ENCODE measurements at regions not wholly inside any gene's neighbourhood (a gene's known extent, or its start where the extent isn't known, plus 50 kb on each side); places are given as distances from the start of the nearest gene placed in this dataset.

DNA sequence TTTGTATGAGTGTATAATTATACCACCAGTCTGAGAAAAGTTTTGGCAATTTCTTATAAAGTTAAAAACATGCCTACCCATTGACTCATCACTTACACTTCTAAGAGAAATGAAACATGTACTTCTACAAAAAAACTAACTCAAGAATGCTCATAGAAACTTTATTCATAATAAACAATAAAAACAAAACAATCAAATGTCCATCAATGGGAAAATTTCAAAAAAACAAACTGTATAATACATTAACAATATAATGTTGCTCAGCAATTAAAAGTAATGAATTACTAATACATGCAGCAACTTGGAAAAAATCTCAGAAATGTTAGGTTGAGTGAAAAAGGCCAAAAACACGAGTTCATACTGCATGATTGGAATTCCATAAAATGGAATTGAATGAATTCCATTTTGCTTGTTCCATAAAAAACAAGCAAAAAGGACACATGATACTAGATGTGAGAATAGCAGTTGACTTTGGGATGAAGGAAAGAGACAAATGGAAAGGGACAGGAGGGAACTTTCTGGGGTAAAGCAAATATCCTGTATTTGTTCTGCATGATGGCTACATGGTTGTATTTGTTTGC lies 726.6 kb downstream of the RFPL4B start:
- Mint-ChIP-seq H3K36me3 (no peaks in the 10 kb centered on the region), H3K4me3 (no peak overlapping the region), H3K27ac (no peak overlapping the region), H3K4me1 (no peaks in the 10 kb centered on the region), H3K9me3 (peaks cover 4 to 21% (median 16%) of the 10 kb centered on the region in 3 donors), H3K27me3 (no peaks in the 10 kb centered on the region)
- ATAC-seq (replicated peaks in 1 of 4), result no peak
- no peak overlapping the region for H3K27ac ChIP-seq (ENCODE audit: low read length)
- no peak overlapping the region for H3K4me3 ChIP-seq (ENCODE audit: control insufficient read depth in 1 of 2, extremely low read depth in 1 of 2, low read length in 1 of 2)
- H3K27me3 ChIP-seq (replicated peaks in 1 of 2; ENCODE audit: control insufficient read depth in 2 of 2, extremely low read depth in 1 of 2, insufficient read depth in 2 of 2, low read length in 1 of 2), result no peaks in the 10 kb centered on the region
- POLR2A ChIA-PET, result no interaction called here
- WGBS (ENCODE audit: insufficient coverage), result 40% methylated on average over 1 of the region's 1 CpG
- CTCF ChIA-PET, result no interaction called here
- no peaks in the 10 kb centered on the region for H3K4me1 ChIP-seq (ENCODE audit: control insufficient read depth in 1 of 2, extremely low read depth in 1 of 2, insufficient read depth in 2 of 2, low read length in 2 of 2)
- DNase-seq, result no peak
- H3K36me3 ChIP-seq (ENCODE audit: control insufficient read depth in 2 of 2, extremely low read depth in 1 of 2, insufficient read depth in 1 of 2, low read length in 1 of 2), result no peaks in the 10 kb centered on the region
- no peaks in the 10 kb centered on the region for H3K9me3 ChIP-seq

DNA sequence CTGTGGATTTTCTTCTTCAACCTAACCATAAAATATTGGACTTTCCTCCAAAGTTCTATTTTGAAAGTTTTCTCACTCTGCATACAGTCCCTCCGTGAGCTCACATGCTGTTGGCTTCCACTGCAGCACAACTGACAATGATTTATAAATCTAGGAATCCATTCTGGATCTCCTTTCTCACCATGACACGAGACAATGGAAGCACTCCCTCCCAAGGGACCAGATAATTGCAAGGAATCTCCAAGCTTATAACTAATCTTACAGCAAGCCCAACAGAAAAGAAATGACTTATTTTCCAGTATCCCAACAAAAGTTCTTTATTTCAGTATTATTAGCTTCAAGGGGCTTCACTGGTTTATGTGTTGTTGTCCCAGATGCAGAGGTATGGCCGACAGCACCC lies 729.0 kb downstream of the RFPL4B start:
- ATAC-seq (replicated peaks in 1 of 4) (no peak), DNase-seq (no peak)
- Histone ChIP-seq H3K9me3 (no peaks in the 10 kb centered on the region), H3K27me3 (replicated peaks in 1 of 2; ENCODE audit: control insufficient read depth in 2 of 2, extremely low read depth in 1 of 2, insufficient read depth in 2 of 2, low read length in 1 of 2) (no peaks in the 10 kb centered on the region), H3K4me1 (ENCODE audit: control insufficient read depth in 1 of 2, extremely low read depth in 1 of 2, insufficient read depth in 2 of 2, low read length in 2 of 2) (no peaks in the 10 kb centered on the region), H3K36me3 (ENCODE audit: control insufficient read depth in 2 of 2, extremely low read depth in 1 of 2, insufficient read depth in 1 of 2, low read length in 1 of 2) (no peaks in the 10 kb centered on the region), H3K27ac (ENCODE audit: low read length) (no peak overlapping the region), H3K4me3 (ENCODE audit: control insufficient read depth in 1 of 2, extremely low read depth in 1 of 2, low read length in 1 of 2) (no peak overlapping the region)
- H3K36me3 Mint-ChIP-seq, result no peaks in the 10 kb centered on the region
- H3K27me3 Mint-ChIP-seq, result no peaks in the 10 kb centered on the region
- POLR2A ChIA-PET, result no interaction called here
- CTCF ChIA-PET, result no interaction called here
- H3K4me3 Mint-ChIP-seq, result no peak overlapping the region
- peaks cover 2 to 21% (median 16%) of the 10 kb centered on the region in 3 donors for H3K9me3 Mint-ChIP-seq
- WGBS (ENCODE audit: insufficient coverage), result 80% methylated on average over 2 of the region's 3 CpGs
- H3K27ac Mint-ChIP-seq, result no peak overlapping the region
- H3K4me1 Mint-ChIP-seq, result no peaks in the 10 kb centered on the region

DNA sequence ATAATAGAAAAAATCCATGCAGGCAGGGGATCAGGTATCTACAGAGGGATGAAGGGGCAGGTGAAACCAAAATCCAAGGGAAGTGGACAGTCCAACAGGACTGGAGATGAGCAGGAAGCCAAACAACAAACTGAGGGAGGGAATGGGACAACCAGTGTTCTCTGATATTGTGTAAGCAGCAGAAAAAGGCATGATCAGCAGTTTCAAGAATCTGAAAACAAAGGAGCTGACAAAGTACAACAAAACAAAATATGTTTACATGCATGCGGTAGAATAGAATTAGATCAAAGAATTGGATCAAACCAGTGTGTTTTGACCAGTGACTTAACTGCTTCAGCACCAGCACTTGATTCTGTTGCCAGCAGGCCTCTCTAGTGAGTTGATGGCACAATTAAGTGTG lies 729.7 kb downstream of the RFPL4B start:
- Histone ChIP-seq H3K4me1 (ENCODE audit: control insufficient read depth in 1 of 2, extremely low read depth in 1 of 2, insufficient read depth in 2 of 2, low read length in 2 of 2) (no peaks in the 10 kb centered on the region), H3K36me3 (ENCODE audit: control insufficient read depth in 2 of 2, extremely low read depth in 1 of 2, insufficient read depth in 1 of 2, low read length in 1 of 2) (no peaks in the 10 kb centered on the region), H3K27me3 (replicated peaks in 1 of 2; ENCODE audit: control insufficient read depth in 2 of 2, extremely low read depth in 1 of 2, insufficient read depth in 2 of 2, low read length in 1 of 2) (no peaks in the 10 kb centered on the region), H3K4me3 (ENCODE audit: control insufficient read depth in 1 of 2, extremely low read depth in 1 of 2, low read length in 1 of 2) (no peak overlapping the region), H3K9me3 (no peaks in the 10 kb centered on the region), H3K27ac (ENCODE audit: low read length) (no peak overlapping the region)
- no peaks in the 10 kb centered on the region for H3K36me3 Mint-ChIP-seq
- DNase-seq, result no peak
- no peaks in the 10 kb centered on the region for H3K27me3 Mint-ChIP-seq
- no peaks in the 10 kb centered on the region for H3K4me1 Mint-ChIP-seq
- H3K27ac Mint-ChIP-seq, result no peak overlapping the region
- no peak for ATAC-seq (replicated peaks in 1 of 4)
- CTCF ChIA-PET, result no interaction called here
- peaks cover 0 to 21% (median 16%) of the 10 kb centered on the region in 3 donors for H3K9me3 Mint-ChIP-seq
- WGBS (ENCODE audit: insufficient coverage), result 80% methylated on average over 1 of the region's 1 CpG
- POLR2A ChIA-PET, result no interaction called here
- no peak overlapping the region for H3K4me3 Mint-ChIP-seq

DNA sequence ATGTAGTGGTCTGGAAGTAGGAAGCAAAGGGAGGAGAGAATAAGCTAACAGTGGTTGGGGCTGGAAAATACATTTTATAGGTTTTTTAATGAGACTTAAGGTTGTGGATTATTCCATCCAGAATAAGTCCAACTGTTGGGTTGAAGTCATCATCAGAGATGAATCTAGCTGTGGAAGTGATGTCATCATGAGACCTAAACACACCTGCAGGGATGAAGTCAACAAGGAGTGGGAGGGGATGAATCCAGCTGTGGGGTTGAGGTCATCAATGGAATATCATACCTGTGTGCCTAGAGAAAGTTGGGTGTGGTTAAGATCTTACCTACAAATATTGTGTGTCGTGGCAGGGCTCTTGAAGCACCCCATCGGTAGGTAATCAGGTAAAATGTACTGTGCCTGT lies 730.7 kb downstream of the RFPL4B start:
- Mint-ChIP-seq H3K4me1 (no peaks in the 10 kb centered on the region), H3K27me3 (no peaks in the 10 kb centered on the region), H3K4me3 (no peak overlapping the region), H3K9me3 (peaks cover 0 to 21% (median 16%) of the 10 kb centered on the region in 3 donors), H3K27ac (no peak overlapping the region), H3K36me3 (no peaks in the 10 kb centered on the region)
- no peak overlapping the region for H3K4me3 ChIP-seq (ENCODE audit: control insufficient read depth in 1 of 2, extremely low read depth in 1 of 2, low read length in 1 of 2)
- DNase-seq (no peak), ATAC-seq (replicated peaks in 1 of 4) (no peak)
- ChIA-PET CTCF (interaction anchor here in 1 of 2 donors (0.7 kb wide), 1 partner anchor 1662 kb away, joined by 3 read pairs; no protein-coding TSS in a partner anchor), POLR2A (no interaction called here)
- H3K9me3 ChIP-seq, result no peaks in the 10 kb centered on the region
- H3K27ac ChIP-seq (ENCODE audit: low read length), result no peak overlapping the region
- no peaks in the 10 kb centered on the region for H3K4me1 ChIP-seq (ENCODE audit: control insufficient read depth in 1 of 2, extremely low read depth in 1 of 2, insufficient read depth in 2 of 2, low read length in 2 of 2)
- no peaks in the 10 kb centered on the region for H3K27me3 ChIP-seq (replicated peaks in 1 of 2; ENCODE audit: control insufficient read depth in 2 of 2, extremely low read depth in 1 of 2, insufficient read depth in 2 of 2, low read length in 1 of 2)
- 86% methylated on average over 2 of the region's 2 CpGs for WGBS (ENCODE audit: insufficient coverage)
- no peaks in the 10 kb centered on the region for H3K36me3 ChIP-seq (ENCODE audit: control insufficient read depth in 2 of 2, extremely low read depth in 1 of 2, insufficient read depth in 1 of 2, low read length in 1 of 2)

DNA sequence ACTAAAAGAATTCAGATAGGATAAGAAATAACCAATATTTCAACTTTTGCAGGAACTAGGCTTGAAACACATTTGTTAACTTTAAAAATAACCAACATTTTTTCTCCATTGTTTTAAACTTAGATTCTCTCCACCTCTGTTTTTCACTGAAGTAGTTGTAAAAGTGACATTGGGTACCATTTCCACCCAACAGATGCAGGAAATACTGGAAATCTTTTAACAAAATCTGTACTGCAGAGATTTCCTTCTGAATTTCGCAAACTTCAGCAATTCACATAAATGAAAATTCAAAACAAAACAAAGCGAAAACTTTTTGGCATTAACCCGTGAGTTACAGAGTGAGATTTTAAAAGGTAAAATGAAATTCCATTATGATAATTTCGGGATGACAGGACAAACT lies 731.7 kb downstream of the RFPL4B start:
- no CpG with 5 or more reads among the region's 4 CpGs for WGBS (ENCODE audit: insufficient coverage)
- Histone ChIP-seq H3K9me3 (no peaks in the 10 kb centered on the region), H3K4me1 (ENCODE audit: control insufficient read depth in 1 of 2, extremely low read depth in 1 of 2, insufficient read depth in 2 of 2, low read length in 2 of 2) (no peaks in the 10 kb centered on the region), H3K4me3 (ENCODE audit: control insufficient read depth in 1 of 2, extremely low read depth in 1 of 2, low read length in 1 of 2) (no peak overlapping the region), H3K27me3 (replicated peaks in 1 of 2; ENCODE audit: control insufficient read depth in 2 of 2, extremely low read depth in 1 of 2, insufficient read depth in 2 of 2, low read length in 1 of 2) (no peaks in the 10 kb centered on the region), H3K36me3 (ENCODE audit: control insufficient read depth in 2 of 2, extremely low read depth in 1 of 2, insufficient read depth in 1 of 2, low read length in 1 of 2) (no peaks in the 10 kb centered on the region), H3K27ac (ENCODE audit: low read length) (no peak overlapping the region)
- DNase-seq (no peak), ATAC-seq (replicated peaks in 1 of 4) (no peak)
- no peaks in the 10 kb centered on the region for H3K4me1 Mint-ChIP-seq
- H3K4me3 Mint-ChIP-seq, result no peak overlapping the region
- H3K9me3 Mint-ChIP-seq, result peaks cover 0 to 21% (median 16%) of the 10 kb centered on the region in 3 donors
- H3K27ac Mint-ChIP-seq, result no peak overlapping the region
- CTCF ChIA-PET, result no interaction called here
- no peaks in the 10 kb centered on the region for H3K27me3 Mint-ChIP-seq
- no peaks in the 10 kb centered on the region for H3K36me3 Mint-ChIP-seq
- POLR2A ChIA-PET, result no interaction called here

DNA sequence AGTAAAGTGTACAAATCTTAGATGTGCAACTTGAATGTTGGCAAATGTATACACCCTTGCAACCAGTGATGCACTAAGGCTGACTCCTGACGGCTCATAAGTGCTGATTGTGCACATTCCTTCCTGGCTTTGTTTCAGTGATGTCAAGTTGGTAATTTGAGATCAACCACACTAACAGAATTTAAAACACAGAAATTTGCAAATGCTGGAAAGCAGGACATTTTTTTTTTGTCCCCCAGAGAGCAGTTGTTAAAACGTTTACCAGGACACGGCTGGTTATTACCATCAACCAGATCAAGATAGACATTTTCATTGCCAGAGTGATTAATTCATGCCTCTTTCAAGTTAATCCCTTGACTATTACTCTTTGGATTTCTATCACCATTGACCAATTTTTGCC lies 735.6 kb downstream of the RFPL4B start:
- Mint-ChIP-seq H3K36me3 (no peaks in the 10 kb centered on the region), H3K4me1 (no peaks in the 10 kb centered on the region), H3K27ac (no peak overlapping the region), H3K9me3 (peaks cover 3 to 12% (median 5%) of the 10 kb centered on the region in 3 donors), H3K4me3 (no peak overlapping the region), H3K27me3 (no peaks in the 10 kb centered on the region)
- Histone ChIP-seq H3K4me1 (ENCODE audit: control insufficient read depth in 1 of 2, extremely low read depth in 1 of 2, insufficient read depth in 2 of 2, low read length in 2 of 2) (no peaks in the 10 kb centered on the region), H3K9me3 (no peaks in the 10 kb centered on the region), H3K36me3 (ENCODE audit: control insufficient read depth in 2 of 2, extremely low read depth in 1 of 2, insufficient read depth in 1 of 2, low read length in 1 of 2) (no peaks in the 10 kb centered on the region), H3K27ac (ENCODE audit: low read length) (no peak overlapping the region), H3K27me3 (replicated peaks in 1 of 2; ENCODE audit: control insufficient read depth in 2 of 2, extremely low read depth in 1 of 2, insufficient read depth in 2 of 2, low read length in 1 of 2) (no peaks in the 10 kb centered on the region), H3K4me3 (ENCODE audit: control insufficient read depth in 1 of 2, extremely low read depth in 1 of 2, low read length in 1 of 2) (no peak overlapping the region)
- DNase-seq, result no peak
- no peak for ATAC-seq (replicated peaks in 1 of 4)
- WGBS (ENCODE audit: insufficient coverage), result 42% methylated on average over 2 of the region's 3 CpGs
- ChIA-PET POLR2A (no interaction called here), CTCF (no interaction called here)

DNA sequence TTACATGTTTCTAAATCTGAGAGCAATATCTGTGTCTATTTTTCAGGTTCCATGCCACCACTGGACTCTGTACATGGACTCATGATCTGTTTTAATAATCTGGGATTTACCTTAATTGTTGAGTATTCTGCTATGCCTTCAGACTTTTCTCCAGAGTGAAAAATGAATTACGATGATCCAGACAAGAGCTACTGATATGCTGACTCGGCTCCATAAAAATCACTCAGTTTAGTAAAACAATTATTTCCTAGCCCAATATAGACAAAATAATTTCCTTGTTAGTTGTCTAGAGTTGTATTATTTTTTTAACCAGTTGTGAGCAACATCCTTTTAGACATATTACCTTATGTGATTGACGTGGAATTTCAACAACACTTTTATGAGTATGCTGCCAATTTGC lies 736.8 kb downstream of the RFPL4B start:
- no peak overlapping the region for H3K27ac ChIP-seq (ENCODE audit: low read length)
- H3K9me3 ChIP-seq, result no peaks in the 10 kb centered on the region
- Mint-ChIP-seq H3K27me3 (no peaks in the 10 kb centered on the region), H3K27ac (no peak overlapping the region), H3K4me1 (no peaks in the 10 kb centered on the region), H3K4me3 (no peak overlapping the region), H3K9me3 (peaks cover 0 to 7% (median 7%) of the 10 kb centered on the region in 3 donors), H3K36me3 (no peaks in the 10 kb centered on the region)
- H3K27me3 ChIP-seq (replicated peaks in 1 of 2; ENCODE audit: control insufficient read depth in 2 of 2, extremely low read depth in 1 of 2, insufficient read depth in 2 of 2, low read length in 1 of 2), result no peaks in the 10 kb centered on the region
- no CpG with 5 or more reads among the region's 3 CpGs for WGBS (ENCODE audit: insufficient coverage)
- H3K36me3 ChIP-seq (ENCODE audit: control insufficient read depth in 2 of 2, extremely low read depth in 1 of 2, insufficient read depth in 1 of 2, low read length in 1 of 2), result no peaks in the 10 kb centered on the region
- CTCF ChIA-PET, result no interaction called here
- no peak for DNase-seq
- POLR2A ChIA-PET, result no interaction called here
- no peaks in the 10 kb centered on the region for H3K4me1 ChIP-seq (ENCODE audit: control insufficient read depth in 1 of 2, extremely low read depth in 1 of 2, insufficient read depth in 2 of 2, low read length in 2 of 2)
- no peak for ATAC-seq (replicated peaks in 1 of 4)
- H3K4me3 ChIP-seq (ENCODE audit: control insufficient read depth in 1 of 2, extremely low read depth in 1 of 2, low read length in 1 of 2), result no peak overlapping the region
